DND-41 (cell line): ENCODE measurements at regions not wholly inside any gene's neighbourhood (a gene's known extent, or its start where the extent isn't known, plus 50 kb on each side); places are given as distances from the start of the nearest gene placed in this dataset.

Experiments
- ATAC-seq: fragments of 200-7000 bp; cut with Tn5 transposase; 3 replicates; pipeline ENCODE4 v1.9.1; 2021; ENCODE audit warnings: low read depth; ENCODE audit not compliant: insufficient read depth
- DNase-seq: peaks from one replicate; pipeline ENCODE4 v3.0.0-alpha.2; 2020
- H2AFZ ChIP-seq: 2 replicates; pipeline ENCODE4 v1.6.0; 2012; ENCODE audit warnings: low read depth, low read length
- H3K27ac ChIP-seq: 2 replicates; pipeline ENCODE4 v1.5.1; 2012; ENCODE audit warnings: low read length, inconsistent platforms
- H3K27me3 ChIP-seq: fragments of 200-600 bp; sonication (generic); 2 replicates; pipeline ENCODE4 v1.6.0; 2012; ENCODE audit warnings: low read length, mild to moderate bottlenecking, inconsistent platforms; ENCODE audit not compliant: insufficient read depth, poor library complexity
- H3K36me3 ChIP-seq: 2 replicates; pipeline ENCODE4 v1.5.1; 2012; ENCODE audit warnings: low read length, inconsistent platforms; ENCODE audit not compliant: insufficient read depth
- H3K4me1 ChIP-seq: 2 replicates; pipeline ENCODE4 v1.5.1; 2012; ENCODE audit warnings: mild to moderate bottlenecking, low read length; ENCODE audit not compliant: insufficient read depth
- H3K4me2 ChIP-seq: 2 replicates; pipeline ENCODE4 v1.6.0; 2012; ENCODE audit warnings: mild to moderate bottlenecking, moderate library complexity, low read length, inconsistent platforms; ENCODE audit not compliant: insufficient read depth
- H3K4me3 ChIP-seq, 2 experiments: fragments of 200-600 bp in 1 of 2; shearing (Covaris generic) in 1 of 2; 2 replicates each; pipeline ENCODE4 v1.5.1; 2012 to 2016; ENCODE audit warnings: inconsistent platforms in 2 of 2, low read length in 2 of 2, mild to moderate bottlenecking in 2 of 2, low read depth in 1 of 2, moderate library complexity in 1 of 2
- H3K79me2 ChIP-seq: 2 replicates; pipeline ENCODE4 v1.6.0; 2012; ENCODE audit warnings: low read length, inconsistent platforms; ENCODE audit not compliant: insufficient read depth
- H3K9ac ChIP-seq: 2 replicates; pipeline ENCODE4 v1.6.0; 2012; ENCODE audit warnings: low read depth, mild to moderate bottlenecking, inconsistent platforms, low read length, moderate library complexity
- H3K9me3 ChIP-seq: 2 replicates; pipeline ENCODE4 v1.5.1; 2012; ENCODE audit warnings: low read length, moderate library complexity, mild to moderate bottlenecking, inconsistent platforms; ENCODE audit not compliant: insufficient read depth, severe bottlenecking
- H4K20me1 ChIP-seq: 2 replicates; pipeline ENCODE4 v1.6.0; 2012; ENCODE audit warnings: low read length; ENCODE audit not compliant: insufficient read depth
- CTCF ChIP-seq: IDR thresholded peaks from 2 replicates; pipeline ENCODE4 v1.5.1; 2012; ENCODE audit warnings: borderline replicate concordance, low read length, moderate library complexity, mild to moderate bottlenecking; ENCODE audit not compliant: poor library complexity, severe bottlenecking; ENCODE audit errors: extremely low read depth
- EZH2 ChIP-seq: IDR thresholded peaks from 3 replicates; pipeline ENCODE4 v1.6.1; 2012; ENCODE audit warnings: borderline replicate concordance, low read depth, mild to moderate bottlenecking, moderate library complexity, low read length, inconsistent platforms; ENCODE audit not compliant: severe bottlenecking

GRCh38 chr12:124179936-124180607, 114.8 kb upstream of the RFLNA start:
- no peaks in the 10 kb centered on the region for H4K20me1 ChIP-seq
- no peaks in the 10 kb centered on the region for H3K4me1 ChIP-seq
- H3K36me3 ChIP-seq = no peaks in the 10 kb centered on the region
- no peaks in the 10 kb centered on the region for H3K79me2 ChIP-seq
- ATAC-seq = no peak
- no peaks in the 10 kb centered on the region for H3K27me3 ChIP-seq
- H2AFZ ChIP-seq = no peak overlapping the region
- no peak overlapping the region for H3K4me2 ChIP-seq
- no peaks in the 10 kb centered on the region for H3K9me3 ChIP-seq
- no peak for TF ChIP-seq CTCF
- TF ChIP-seq EZH2 = no peak
- H3K27ac ChIP-seq = no peak overlapping the region
- DNase-seq = no peak
- no peak overlapping the region for H3K9ac ChIP-seq
- no peak overlapping the region for H3K4me3 ChIP-seq

DNA sequence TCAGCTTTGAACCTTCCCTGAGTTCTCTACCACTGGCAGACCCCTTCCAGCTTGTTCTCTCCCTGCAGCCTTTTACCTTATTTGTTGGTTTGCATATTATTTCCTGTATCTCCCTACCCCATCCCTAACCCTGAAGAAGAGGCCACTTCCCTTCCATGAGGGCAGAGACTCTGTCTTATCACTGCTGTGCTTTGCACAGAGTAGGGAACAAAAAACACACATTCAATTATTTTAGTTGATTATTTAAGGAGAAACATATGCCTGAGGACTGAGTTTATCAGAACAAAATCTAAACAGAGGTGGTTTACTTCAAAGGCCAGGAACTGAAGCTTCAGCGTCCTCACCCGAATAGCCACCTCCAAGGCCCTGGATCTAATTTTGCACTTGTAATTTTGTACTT, 111.7 kb upstream of the RFLNA start:
- H3K9ac ChIP-seq = no peak overlapping the region
- H3K4me2 ChIP-seq = no peak overlapping the region
- no peak for ATAC-seq
- H3K4me3 ChIP-seq = no peak overlapping the region
- H4K20me1 ChIP-seq = no peaks in the 10 kb centered on the region
- H3K79me2 ChIP-seq = no peaks in the 10 kb centered on the region
- H3K36me3 ChIP-seq = no peaks in the 10 kb centered on the region
- no peak for TF ChIP-seq CTCF
- TF ChIP-seq EZH2 = no peak
- H3K9me3 ChIP-seq = no peaks in the 10 kb centered on the region
- no peak overlapping the region for H3K27ac ChIP-seq
- no peaks in the 10 kb centered on the region for H3K4me1 ChIP-seq
- no peaks in the 10 kb centered on the region for H3K27me3 ChIP-seq
- no peak for DNase-seq
- no peak overlapping the region for H2AFZ ChIP-seq

DNA sequence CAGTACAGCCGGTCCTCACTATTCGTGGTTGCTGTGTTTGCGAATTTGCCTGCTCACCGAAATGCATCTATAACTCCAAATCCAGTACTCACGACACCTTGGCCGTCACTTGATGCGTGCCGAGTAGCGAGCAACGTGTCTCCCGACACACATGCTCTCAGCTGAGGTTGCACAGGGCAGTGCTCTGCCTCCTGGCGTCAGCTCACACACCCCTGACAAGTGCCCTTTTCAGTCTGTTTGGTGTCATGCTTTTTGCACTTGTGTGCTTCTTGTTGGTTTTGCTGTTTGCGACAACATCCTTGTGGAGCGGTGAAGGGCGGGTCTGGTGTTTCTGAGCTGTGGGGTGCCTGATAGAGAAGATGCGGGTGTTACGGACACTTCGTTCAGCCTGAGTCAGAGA, 110.4 kb upstream of the RFLNA start:
- Histone ChIP-seq H3K36me3 (no peaks in the 10 kb centered on the region), H3K4me1 (no peaks in the 10 kb centered on the region), H3K27me3 (no peaks in the 10 kb centered on the region), H3K9ac (no peak overlapping the region), H4K20me1 (no peaks in the 10 kb centered on the region), H3K4me2 (no peak overlapping the region), H3K4me3 (no peak overlapping the region), H2AFZ (no peak overlapping the region), H3K9me3 (no peaks in the 10 kb centered on the region), H3K79me2 (no peaks in the 10 kb centered on the region), H3K27ac (no peak overlapping the region)
- DNase-seq = no peak
- ATAC-seq = no peak
- no peak for TF ChIP-seq CTCF
- TF ChIP-seq EZH2 = no peak
